C4-2B (cell line): ENCODE measurements at regions not wholly inside any gene's neighbourhood (a gene's known extent, or its start where the extent isn't known, plus 50 kb on each side); places are given as distances from the start of the nearest gene placed in this dataset.

Source experiments
- H3K27ac ChIP-seq: fragments of 450-650 bp; 2 replicates; pipeline ENCODE4 v1.5.1; 2017
- ZFX ChIP-seq: fragments of 450-650 bp; IDR thresholded peaks from 2 replicates; pipeline ENCODE4 v1.6.1; 2017
- TF ChIP-seq, protein P1 (sequence below): fragments of 450-650 bp; conservative IDR thresholded peaks from 2 replicates; pipeline ENCODE4 v1.5.1; 2017; ENCODE audit warnings: mild to moderate bottlenecking

DNA sequence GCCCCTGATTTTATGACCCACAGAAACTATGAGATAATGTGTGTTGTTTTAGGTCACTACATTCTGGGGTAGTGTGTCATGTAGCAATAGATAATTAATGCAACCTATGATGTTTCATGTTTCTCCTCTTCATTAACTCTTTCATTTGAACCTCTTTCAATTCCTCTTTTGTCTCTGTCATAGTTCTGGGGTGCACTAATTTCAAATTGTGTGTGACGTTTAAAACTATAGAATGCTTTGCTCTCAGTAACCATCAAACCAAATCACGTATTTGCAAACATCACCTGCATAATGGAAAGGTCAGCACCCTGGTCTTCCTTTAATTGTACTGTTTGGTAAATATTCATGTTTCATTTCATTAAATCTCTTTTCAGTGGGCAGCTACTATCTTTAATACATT, 621.6 kb downstream of the TLR4 start:
- TF ChIP-seq ZFX, result no peak
- TF ChIP-seq, protein P1, sequence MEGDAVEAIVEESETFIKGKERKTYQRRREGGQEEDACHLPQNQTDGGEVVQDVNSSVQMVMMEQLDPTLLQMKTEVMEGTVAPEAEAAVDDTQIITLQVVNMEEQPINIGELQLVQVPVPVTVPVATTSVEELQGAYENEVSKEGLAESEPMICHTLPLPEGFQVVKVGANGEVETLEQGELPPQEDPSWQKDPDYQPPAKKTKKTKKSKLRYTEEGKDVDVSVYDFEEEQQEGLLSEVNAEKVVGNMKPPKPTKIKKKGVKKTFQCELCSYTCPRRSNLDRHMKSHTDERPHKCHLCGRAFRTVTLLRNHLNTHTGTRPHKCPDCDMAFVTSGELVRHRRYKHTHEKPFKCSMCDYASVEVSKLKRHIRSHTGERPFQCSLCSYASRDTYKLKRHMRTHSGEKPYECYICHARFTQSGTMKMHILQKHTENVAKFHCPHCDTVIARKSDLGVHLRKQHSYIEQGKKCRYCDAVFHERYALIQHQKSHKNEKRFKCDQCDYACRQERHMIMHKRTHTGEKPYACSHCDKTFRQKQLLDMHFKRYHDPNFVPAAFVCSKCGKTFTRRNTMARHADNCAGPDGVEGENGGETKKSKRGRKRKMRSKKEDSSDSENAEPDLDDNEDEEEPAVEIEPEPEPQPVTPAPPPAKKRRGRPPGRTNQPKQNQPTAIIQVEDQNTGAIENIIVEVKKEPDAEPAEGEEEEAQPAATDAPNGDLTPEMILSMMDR, result no peak
- H3K27ac ChIP-seq, result no peak overlapping the region

DNA sequence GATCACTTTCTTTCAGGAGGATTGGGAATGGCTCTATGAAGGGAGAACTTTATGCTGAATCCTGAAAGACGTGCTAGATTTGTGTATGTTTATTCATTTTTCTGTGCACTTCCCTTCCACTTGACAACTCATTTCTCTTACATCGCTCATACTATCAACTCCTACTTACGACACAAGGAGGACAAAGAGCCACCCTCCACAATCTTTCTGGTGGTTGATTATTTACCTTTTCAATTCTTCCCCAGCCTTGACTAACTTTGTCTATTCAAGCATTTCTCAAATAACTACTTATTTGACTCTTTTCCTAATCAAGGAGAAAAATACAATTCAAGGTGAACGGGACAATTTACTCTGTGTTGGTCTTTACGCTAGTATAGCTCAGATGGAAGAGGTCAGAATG, 622.1 kb downstream of the TLR4 start:
- TF ChIP-seq, protein P1, result no peak
- no peak for TF ChIP-seq ZFX
- no peak overlapping the region for H3K27ac ChIP-seq

DNA sequence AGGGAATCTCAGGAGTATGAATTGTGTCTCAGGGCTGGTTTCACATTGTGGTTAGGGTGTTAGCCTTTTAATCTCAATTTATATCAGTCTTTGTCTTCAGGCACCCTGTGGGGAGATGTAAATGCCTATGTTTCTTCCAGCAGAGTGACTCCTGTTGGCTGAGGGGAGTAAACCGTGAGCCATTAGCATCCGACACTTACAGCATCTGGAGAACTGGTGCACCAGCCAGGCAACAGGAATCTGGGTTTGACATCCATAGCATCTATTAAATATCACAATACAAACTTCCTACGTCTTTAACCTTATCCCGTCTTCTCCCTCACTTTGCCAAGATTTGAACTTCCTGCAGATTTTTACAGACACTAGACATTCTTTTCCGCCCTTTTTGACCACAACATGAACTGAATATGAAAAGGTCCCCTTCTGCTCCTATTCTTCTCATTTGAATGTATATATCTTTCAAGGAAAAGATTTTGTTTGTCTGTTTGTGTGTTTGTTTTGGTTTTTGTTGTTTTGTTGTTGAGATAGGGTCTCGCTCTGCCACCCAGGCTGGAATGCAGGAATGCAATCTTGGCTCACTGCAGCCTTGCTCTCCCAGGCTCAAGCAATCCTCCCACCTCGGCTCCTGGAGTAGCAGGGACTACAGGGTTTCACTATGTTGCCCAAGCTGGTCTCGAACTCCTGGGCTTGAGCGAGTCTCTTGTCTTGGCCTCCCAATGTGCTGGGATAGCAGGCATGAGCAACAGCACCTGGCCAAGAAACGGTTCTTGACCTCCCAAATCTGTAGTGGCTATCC, 626.2 kb downstream of the TLR4 start:
- no peak for TF ChIP-seq ZFX
- TF ChIP-seq, protein P1, result no peak
- H3K27ac ChIP-seq, result no peak overlapping the region

DNA sequence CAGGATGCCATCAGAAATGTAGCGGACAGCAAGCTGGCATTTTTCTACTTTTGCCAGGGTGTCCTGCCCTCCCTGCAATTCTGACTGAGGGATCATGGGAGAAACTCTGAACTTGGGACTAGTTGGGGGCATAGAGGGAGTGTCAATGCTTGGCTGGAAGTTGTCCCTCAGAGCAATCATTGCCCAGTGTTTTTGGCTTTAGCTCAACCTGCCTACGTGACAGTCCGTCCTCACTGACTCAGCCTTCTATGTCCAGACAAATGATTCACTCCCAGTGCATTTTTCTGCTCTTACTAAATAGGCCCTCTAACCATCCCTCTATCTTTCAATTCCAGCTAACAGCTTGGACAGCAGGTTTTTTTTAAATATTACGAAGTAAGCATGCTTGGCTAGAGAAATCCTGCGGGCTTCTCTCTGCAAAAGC, 627.4 kb downstream of the TLR4 start:
- H3K27ac ChIP-seq, result no peak overlapping the region
- TF ChIP-seq, protein P1, result no peak
- TF ChIP-seq ZFX, result no peak

DNA sequence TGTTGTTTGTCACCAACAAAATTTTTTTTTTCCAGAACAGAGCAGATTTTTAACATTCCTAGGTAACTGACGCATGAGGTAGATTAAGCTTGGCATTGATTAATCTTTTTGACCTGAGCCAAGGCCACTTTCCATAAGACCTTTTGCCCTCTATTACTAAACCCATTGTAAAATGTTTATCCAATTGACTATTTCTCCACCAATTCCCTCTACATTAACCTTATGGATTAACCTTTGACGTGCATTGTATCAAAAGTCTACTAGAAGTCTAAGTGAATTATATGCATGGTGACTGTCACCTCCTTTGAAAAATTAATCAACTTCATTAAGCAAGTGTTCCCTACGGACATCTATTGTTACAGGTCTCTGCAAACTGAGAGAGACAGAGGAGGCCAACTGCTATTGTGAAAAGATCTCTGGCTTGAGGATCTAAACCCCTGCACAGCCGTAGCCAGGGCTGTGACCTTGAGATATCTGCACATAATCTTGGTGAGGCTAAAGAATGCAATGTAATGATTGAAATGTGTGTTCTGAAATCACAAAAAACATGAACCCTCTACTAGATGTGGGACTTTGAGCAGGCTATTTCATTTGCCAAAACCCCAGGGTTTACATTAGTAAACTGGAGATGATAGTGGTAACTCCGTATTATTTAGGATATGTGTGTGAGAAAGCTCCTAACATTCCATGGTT, 632.2 kb downstream of the TLR4 start:
- no peak overlapping the region for H3K27ac ChIP-seq
- no peak for TF ChIP-seq ZFX
- TF ChIP-seq, protein P1, result no peak

DNA sequence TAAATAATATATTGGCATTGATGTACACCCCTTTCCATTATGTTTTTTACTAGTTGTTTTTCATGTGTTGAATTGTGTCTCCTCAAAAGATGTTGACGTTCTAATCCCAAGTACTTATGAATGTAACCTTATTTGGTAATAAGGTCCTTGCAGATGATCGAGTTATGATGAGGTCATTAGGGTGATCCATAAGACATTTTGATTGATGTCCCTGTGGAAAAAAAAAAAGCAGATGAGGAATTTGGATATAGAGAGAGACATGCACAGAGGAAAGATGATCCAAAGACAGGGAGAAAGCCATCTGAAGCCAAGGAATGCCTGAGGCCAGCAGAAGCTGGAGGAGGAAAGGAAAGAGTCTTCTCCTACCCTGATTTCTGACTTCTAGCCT, 632.7 kb downstream of the TLR4 start:
- TF ChIP-seq, protein P1, result no peak
- TF ChIP-seq ZFX, result no peak
- no peak overlapping the region for H3K27ac ChIP-seq

DNA sequence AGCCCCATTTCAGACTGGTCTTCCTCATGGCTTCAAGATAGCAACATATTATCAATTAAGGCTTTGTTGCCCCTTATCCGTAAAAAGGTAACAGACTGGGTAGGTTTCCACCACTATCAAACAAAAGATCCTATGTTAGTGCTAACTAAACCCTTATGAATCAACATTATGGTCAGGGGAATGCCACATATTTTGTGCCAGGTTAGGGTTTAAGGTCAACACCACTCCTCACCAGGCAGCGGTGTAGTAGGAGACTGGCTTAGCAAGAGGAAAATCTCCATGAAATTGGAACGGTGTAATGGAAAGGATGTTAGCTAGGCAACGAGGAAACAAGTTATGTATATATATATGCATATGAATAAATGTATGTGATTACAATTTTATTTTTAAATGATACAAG, 655.8 kb downstream of the TLR4 start:
- H3K27ac ChIP-seq, result no peak overlapping the region
- TF ChIP-seq ZFX, result no peak
- TF ChIP-seq, protein P1, result no peak
